RPMI8226 (cell line): ENCODE measurements at regions not wholly inside any gene's neighbourhood (a gene's known extent, or its start where the extent isn't known, plus 50 kb on each side); places are given as distances from the start of the nearest gene placed in this dataset.

ENCODE experiments used
- DNase-seq: peaks from one replicate; pipeline ENCODE4 v3.0.0-alpha.2; 2015

DNA sequence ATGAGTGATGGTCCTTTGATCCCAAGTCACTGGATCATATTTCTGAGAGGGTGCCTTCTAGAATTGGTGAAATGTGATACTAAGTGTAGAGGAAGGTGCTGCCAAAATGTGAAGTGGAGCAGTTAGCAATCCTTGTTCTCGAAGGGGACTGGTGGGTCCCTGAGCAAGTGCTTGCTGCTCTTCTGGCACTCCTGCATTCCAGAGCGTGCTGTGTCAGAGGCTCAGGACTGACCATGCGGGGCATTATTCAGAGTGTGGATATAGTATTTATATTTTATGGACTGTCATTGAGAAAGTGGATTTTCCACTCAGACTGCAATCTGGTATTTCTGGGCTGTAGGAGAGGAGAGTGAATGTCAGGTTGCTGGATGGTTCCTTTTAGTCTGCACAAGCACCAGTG is 152.6 kb upstream of the KL start:
- no peak for DNase-seq

DNA sequence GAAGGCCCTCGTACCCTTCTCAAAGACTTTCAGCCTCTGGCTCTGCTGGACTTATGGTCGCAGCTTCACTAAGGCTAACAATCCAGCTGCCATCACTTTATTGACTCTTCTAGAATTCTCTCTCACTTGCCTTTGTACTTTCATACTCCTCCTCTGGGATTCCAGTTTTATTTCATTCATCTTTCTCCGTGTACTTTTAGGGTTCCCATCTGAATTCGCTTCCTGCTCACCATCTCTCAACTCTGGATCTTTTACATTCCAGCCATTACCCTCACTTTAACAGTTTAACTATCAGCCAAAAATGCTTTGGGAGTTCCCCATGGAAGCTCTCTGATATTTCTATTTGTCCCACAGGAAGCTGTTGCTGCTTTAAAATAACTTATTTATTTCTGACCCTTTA is 149.3 kb upstream of the KL start:
- DNase-seq, result no peak

DNA sequence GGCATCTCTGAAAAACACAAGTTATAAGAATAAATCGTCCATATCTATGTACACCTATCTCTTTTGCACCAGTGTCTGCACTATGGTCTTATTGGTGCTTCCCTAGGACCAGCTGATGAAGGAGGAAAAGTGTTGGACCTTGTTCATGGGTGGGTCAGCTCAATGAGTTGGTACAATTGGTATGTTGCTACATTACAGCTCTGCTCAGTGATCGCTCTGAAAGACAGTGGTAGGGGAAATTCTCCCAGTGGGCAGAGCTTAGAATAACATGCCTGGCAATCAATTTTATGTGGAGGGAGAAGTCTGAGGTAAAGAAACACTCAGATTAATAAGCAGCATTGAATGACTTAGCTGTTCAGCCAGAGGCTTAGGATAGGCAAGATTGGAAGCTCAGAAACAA is 138.7 kb upstream of the KL start:
- DNase-seq, result no peak

DNA sequence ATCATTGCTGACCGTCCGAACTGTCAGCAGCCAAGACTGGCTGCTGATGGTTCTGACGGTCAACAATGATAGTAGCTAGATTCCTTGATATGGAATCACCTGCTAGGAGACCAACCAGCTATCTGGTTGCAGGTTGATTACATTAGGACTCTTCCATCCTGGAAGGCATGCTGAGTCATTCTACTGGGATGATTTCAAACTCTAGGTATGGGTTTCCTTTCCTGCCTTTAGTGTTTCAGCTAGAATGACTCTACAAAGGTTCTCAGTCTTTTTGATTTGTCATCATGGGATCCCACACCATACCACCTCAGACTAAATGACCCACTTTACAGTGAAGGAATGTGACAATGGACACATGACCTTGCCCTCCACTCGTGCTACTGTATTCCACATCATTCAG is 138.1 kb upstream of the KL start:
- no peak for DNase-seq

DNA sequence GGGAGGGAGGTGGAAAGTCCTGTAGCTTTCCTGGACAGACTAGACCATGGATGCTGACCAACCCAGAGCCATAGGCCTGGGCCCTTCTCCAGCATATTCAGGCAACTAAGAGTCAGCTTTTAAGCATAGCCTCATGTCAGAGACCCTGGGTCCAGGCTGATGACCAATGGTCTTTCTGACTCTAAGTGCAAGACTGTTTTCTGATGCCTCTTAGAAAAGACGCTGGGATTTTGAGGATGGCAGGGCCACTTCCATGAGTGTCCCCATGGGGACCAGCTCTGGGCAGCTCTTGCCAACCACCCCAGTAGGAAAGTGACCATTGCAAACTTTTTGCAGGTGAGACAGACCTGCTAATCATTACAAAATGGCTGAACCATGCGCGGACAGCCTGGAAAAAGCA is 135.6 kb upstream of the KL start:
- DNase-seq, result no peak

DNA sequence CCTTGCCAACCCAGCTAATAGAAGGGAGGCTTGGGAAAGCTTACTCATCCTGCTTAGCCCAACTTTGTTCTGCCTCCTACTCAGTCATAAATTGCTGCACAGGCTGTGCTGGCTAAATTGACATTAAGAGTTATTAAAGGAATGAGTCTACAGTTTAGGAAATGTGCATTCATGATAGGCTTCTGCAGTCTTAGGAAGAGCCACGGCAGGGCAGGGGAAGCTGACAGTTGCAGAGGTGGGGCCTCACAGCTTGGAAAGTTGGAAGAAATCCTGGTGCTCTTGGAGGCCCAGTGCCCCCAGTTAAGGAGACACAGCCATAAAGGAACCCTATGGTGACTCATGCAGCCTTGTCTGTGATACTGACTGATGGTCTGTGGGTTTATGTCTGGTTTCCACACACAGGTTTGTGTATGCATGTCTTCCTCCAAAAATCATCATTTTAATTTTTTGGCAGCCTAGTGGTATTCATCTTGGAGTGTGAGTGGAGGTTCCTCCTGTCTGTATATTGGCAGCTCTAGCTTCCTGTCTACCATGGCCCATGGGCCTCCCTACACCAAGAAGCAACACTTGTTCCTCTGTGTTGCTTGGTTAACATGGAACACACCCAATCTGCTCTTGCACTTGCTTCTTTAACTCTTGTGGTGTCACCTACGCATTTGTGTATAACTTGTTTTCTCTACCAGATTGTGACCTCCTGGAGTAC is 135.0 kb upstream of the KL start:
- no peak for DNase-seq

DNA sequence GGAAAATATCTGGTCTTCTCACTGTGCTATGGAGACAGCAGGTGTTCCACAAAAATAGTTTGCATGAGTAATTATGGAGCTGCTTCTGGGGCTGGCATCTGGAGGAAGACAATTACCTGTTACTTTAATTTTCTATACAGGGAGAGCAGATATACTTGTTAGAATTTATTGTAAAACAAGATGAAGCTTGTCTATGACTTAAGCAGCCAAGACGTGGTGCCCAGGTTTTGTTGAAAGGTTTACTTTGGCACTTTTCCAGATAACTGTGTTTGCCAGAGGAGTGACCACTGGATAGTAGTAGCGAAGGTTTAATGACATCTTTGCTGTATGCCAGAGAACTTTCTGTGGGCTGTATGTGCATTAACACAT is 134.5 kb upstream of the KL start:
- DNase-seq, result no peak

DNA sequence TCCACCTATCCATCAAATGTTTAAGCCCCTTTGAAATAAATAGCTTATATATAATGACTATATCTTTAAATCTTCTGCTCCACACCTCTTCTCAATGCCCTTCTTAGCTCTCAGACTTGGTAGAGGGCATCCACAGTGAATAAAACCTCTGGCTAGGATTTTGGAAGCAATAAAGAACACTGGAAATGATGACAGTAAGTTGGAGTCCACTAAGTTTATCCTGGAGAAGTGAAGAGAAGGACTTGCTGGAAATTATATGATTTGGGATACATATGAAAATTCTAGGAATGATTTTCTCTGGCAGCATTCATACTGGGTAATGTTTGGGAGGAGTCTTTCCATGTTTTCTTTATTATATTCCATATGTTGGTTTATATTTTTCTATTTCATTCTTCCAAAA is 133.5 kb upstream of the KL start:
- no peak for DNase-seq

DNA sequence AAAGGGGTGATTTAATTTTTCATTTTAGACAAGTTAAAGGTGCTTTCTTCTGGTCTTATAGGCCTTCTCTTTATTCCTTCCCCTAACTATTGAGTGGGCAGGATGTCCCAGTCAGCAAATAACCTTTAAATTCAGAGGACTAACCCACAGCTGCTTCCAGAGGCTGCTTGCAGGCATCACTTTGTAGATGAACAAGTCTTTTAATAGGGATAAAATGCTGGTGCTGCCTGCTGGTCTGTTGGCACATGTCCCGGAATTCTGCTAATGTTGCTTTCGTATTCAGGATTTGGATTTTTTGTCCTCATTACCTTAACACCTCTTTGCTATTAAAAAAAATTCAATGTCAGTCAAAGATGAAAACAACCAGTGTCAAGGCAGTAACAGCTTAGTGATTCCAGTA is 132.7 kb upstream of the KL start:
- DNase-seq, result no peak

DNA sequence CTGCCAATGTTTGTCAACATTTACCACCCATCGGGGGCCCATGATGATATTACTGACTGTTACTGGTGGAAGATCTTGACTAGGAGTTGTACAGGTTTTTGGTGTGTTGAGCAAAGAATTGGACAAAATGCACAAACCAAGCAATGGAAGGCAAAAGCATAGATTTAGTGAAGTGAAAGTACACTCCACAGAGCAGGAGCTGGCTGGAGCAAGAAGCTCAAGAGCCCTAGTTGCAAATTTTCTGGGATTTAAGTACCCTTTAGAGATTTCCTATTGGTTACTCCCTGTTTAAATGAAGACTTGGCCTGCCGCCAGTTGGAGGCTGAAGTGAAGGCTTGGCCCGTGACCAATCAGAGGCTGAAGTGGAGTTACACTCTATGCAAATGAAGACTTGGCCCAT is 128.6 kb upstream of the KL start:
- no peak for DNase-seq

DNA sequence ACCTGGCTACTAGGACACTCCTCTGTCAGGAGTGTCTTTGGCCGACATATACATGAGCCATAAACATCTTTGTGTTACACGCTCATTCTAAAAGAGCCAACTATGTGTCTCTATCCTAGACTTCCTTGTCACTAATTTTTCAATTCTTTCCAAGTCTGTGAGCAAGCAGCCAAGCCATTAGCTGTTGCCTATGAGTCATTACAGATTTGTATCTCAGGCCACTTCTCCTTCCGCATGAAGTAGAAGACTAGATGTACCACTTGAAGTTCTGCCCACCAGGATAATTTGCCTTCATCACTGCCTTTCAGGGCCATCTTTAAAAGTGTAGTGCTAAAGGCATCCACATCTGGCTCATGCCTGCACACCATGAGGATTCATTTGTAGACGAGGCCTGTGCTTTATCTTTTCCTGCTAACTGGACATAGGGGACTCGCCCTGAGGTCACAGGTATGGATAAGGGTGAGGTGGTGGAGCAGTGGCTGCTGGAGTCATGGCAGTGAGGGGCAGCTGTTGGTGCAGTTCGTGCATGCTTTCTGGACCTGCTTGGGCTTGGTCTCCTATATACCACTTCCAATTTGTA is 126.1 kb upstream of the KL start:
- DNase-seq, result no peak

DNA sequence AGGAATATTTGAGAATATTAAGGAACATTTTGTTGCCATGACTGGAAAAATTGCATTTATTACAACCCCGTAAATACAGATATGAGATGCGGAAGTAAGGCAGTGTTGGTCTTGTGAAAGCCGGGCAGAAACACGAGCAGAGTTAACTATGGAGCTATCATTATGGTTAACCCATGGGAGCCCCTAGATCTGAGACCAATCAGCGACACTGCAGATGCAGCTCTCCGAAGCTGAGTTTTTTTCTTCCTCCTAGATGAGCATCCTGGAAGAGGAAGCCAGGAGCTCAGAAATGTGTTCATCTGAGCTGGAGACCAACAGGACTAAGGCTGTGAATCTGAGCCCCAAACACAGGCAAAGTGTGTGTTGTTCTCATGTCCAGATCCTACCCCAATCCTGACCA is 123.0 kb upstream of the KL start:
- no peak for DNase-seq

DNA sequence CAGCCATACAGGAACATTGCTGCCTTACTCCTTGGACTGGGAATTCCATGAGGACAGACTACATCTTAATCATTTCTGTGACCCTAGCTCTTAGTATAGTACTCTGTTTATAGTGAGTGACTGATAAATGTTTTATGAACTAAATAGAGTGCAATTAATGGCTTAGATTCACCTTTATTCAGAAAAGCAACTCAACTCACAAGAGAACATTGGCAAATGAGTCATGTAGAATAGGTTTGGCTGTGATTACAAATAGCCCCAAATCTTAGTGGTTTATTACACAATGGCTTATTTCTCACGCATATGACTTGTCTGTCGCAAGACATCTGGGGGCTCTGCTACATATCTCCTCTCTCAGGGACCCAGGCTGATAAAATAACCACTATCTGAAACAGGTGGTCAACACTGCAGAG is 121.6 kb upstream of the KL start:
- DNase-seq, result no peak

DNA sequence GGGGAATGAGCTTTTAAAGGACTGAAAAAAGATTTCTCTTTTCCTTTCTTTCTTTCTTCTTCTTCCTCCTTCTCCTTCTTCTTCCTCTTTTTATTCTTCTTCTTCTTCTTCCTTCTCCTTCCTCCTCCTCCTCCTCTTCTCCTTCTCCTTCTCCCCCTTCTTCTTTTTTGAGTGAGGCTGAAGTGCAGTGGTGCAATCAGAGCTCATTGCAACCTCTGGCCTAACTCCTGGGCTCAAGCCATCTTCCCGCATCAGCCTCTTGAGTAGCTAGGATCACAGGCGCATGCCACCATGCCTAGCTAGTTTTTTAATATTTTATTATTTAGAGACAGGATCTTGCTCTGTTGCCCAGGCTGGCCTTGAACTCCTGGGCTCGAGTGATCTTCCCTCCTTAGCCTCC is 120.9 kb upstream of the KL start:
- DNase-seq, result no peak

DNA sequence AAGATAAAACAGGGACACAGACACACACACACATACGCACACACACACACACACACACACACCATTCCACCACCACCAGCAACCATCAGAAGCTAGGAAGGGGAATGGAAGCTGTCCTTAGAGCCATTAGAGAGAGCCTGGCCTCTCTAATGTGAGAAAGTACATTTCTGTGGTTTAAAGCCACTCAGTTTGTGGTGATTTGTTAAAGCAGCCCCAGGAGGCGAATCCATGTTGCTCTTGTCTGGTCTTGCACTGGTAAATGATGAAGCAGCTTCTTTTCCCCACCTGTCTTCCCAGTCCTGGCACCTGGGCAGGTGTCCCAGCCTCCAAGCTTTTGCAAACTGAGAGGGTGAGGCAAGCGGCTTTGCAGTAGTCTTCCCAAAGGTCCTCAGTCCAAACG is 118.9 kb upstream of the KL start:
- no peak for DNase-seq

DNA sequence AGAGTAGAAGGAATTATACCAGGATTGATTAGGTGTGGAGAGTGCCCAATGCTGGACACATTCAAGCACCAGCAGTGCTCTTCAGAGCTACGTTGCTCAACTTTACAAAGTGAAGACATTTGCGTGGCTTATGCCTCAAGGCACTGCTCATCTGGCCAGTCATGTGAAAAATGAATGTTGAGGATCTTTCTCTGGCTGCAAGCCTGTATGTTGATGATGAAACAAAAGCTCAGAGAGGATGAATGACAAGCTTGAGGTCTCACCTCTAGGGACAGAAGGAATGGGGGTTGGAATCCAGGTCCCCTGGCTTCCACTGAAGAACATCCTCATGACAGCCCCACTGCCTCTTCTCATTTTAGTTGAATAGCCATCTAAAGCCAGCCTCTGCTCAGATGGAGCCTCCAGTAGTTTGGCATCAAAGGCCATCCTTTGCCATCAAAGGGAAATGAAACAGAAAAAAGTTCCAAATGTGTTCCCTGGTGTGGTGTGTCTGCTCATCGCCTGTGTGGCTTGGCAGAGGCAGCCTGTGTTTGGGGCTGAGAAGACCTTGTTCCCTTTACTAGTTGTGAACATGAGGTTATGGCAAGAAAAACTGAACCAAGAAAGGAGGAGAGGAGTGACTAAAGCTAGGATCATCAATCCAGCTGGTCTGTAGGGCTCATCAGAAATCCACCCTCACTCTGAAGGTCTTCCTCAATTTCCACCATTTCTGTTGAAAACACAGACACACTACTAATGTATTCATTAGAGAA is 114.0 kb upstream of the KL start:
- DNase-seq, result no peak

DNA sequence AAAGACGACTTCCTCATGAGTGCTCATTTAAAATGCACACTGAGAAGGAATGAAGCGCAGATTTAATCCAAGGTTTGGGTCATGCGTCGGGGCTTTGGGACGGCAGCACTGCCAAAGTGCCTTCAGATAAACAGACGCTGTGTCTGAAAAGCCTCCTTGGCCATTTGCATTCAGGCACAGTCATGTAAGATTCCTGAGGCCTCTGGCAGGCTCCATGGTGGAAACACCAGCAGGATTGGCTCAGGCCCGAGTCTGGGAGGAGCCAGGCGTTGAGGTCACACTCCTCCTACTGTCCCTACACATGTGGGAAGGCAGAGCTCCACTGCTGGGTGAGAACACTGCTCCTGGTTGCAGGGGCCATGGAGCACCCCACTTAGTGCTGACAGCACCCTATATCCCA is 113.3 kb upstream of the KL start:
- DNase-seq, result no peak

DNA sequence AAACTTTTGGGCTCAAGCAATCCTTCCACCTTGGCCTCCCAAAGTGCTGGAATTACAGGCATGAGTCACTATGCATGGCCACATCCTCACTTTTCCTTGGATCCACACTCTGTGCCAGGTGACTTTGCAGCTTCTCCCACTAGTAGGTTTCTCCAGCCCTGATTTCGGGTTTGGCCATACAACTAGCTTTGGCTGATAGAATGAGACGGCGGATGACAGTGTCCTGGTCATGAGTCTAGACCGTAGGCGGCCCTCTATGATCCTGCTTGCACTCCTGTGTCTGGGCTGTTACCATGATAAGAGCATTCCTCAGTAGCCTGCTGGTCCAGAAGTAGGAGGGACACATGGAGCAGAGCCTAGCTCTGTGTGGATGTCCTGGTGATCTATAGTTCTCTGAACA is 112.5 kb upstream of the KL start:
- no peak for DNase-seq

DNA sequence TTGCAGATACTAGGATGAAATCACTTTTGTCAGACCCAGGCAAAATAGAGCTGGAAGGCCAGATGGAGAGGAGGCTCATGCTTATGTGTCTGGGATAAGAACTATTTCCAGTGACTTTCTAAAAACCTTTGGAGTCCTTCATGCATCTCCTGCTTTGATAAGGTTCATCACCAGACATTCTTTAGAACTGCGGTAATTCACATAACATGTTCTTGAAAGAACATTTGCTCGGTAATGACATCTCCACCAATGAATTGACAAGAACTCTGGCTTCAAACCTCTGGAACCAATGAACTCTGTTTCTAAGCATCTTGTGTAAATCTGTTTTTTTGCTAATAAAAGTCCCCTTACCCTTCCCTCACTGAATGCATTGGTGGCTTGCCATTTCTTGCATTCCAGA is 112.0 kb upstream of the KL start:
- no peak for DNase-seq

DNA sequence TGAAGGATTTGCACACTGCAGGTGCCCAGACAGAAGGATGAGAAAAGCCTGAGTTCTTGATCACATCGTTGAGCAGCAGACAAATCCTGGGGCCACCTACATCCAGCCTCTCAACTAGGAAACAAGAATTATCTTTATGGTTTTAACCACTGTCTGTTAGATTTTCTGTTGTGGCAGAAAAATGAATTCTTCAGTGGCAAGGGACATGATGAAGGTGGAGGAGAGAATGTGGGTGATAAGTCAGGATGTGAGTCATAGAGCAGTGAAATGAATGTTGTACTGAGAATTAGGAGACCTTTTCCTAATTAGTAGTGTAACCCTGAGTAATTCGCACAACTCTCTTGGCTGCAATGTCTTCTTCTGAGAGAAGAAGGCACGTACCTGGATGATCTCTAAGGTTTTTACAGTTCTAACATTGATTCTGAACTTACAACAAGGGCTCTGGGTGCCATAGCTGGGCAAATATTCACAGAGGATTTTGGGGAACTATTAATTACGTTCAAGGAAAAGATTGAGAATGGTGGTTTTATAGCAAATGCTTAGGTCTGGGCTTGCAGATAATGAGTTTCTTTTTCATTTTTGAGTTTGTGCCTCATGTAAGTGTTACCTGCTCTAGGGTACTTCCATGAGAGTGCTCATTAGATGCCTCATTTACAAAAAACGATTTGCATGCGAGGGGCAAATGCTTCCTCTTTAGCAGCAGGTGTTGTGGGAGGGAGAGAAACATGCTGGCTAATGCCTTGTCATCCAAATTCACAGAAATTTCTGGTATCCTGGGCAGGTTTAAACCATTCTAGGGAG is 111.0 kb upstream of the KL start:
- DNase-seq, result peak; percentile 64

DNA sequence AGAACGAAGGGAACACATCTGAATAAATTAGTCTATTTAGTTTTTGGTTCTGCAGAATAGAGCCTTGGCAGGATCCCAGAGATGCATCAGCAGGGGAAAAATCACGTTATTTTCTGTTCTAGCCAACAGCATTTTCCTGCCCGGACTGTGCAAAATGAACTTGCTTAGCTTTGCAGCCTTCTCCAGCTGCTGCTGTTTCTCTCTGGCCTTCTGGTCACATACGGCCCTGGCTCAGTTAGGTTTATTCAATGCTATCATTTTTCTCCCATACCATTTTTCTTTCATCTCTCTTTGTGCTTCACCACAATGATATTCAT is 110.4 kb upstream of the KL start:
- DNase-seq, result peak; percentile 61

DNA sequence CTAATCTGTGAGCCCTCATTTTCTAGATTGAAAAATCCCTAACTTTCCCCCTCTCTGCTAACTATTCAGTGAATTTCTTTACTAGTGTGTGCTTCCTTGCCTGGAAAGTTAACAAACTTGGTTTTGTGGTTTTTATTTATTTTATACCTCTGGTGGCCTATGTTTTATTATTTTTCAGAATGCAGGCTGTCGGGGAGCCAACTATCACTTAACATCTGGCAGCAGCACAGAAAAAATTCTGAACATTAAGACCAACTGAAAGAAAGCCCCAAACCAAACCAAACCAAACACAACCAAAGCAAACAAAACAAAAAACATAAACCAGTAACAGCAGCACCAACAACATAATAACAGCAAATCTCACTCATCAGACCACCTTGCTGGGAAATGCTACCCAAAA is 109.0 kb upstream of the KL start:
- no peak for DNase-seq

DNA sequence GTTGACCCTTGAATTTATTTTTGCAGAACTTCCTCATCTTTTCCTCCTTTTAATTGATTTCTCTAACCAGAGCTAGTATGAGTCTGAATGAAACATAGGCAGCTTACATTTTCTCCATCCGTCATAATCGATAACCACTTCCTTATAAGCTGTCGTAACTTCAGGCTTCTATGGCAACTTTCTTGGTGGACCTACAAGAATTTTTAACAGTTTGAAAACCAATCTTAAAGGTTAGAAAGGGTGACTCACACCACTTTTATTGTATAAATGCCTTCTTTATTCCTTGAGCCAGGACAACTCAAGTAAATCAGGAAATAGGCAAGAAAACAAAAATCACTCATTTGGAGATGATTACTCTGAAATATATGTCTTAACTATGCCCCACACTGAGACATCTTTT is 105.7 kb upstream of the KL start:
- DNase-seq, result no peak

DNA sequence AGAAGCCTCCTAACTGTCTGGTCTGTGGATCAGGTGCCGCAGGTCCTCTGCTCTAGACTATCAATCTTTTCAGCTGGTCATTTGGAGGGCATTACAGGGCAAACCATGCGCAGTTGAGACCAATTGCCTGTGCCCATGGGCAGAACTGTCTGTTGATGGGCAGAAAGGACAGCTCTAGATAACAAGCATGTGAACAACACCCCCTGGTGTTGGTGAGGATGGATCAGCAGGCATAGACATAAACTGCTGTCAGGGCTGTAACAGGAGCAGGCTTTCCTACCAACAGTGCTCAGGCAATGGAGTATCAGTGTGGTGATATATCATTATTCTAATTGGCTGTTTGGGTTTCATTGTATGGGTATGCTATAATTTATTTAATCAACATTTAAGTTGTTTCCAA is 104.7 kb upstream of the KL start:
- peak; percentile 9 for DNase-seq
